ENCODE measurements at regions not wholly inside any gene's neighbourhood (a gene's known extent, or its start where the extent isn't known, plus 50 kb on each side); places are given as distances from the start of the nearest gene placed in this dataset.
"Not testable (repeated sequence)": the region's sequence is repeated elsewhere in the genome, so short reads cannot be mapped to it uniquely, and the experiment has no call there.

DNA sequence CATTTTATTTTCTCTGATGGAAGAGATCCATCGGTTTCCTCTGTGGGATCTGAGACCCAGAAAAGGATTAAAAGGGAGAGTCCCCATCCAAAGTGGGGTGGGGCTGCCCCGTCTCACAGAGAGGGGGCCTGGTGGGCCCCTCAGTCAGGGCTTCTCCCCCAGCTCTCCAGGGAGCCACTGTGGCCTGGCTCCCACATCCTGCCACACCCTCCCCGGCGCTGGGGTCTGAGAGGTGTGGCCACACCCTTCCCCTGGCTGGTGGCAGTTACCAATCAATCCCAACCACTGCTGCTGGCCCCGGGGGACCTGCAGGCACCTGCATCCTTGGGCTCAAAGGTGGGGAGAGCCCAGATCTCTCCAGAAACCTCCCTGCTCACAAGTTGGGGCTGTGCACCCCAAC is 161.8 kb upstream of the IQSEC1 start:
- no peak overlapping the region for H3K4me3 ChIP-seq (ENCODE audit: low read length)
- no peak overlapping the region for H3K27ac ChIP-seq (ENCODE audit: low read depth, low read length)
- Mint-ChIP-seq H3K4me1 (peaks cover 29 to 35% (median 32%) of the 10 kb centered on the region in 3 donors), H3K9me3 (no peaks in the 10 kb centered on the region), H3K4me3 (peak overlapping the region in 6 of 7 donors; percentile 30 to 85 (median 56)), H3K27me3 (peaks cover 4 to 23% of the 10 kb centered on the region in 2 donors), H3K36me3 (no peaks in the 10 kb centered on the region), H3K27ac (peak overlapping the region in 6 of 8 donors; percentile 39 to 84 (median 72))
- CTCF ChIA-PET = interaction anchor here (1.3 kb wide), 1 partner anchor 34 kb away, joined by 3 read pairs; no protein-coding TSS in a partner anchor
- H3K4me1 ChIP-seq (ENCODE audit: insufficient read depth, low read length) = peaks cover 28% of the 10 kb centered on the region
- H3K36me3 ChIP-seq (ENCODE audit: insufficient read depth, low read length) = no peaks in the 10 kb centered on the region
- peak in 1 of 5 donors; percentile 13 for DNase-seq
- POLR2A ChIA-PET = no interaction called here
- H3K9me3 ChIP-seq (ENCODE audit: low read length) = no peaks in the 10 kb centered on the region
- H3K27me3 ChIP-seq (ENCODE audit: insufficient read depth, low read length, poor library complexity, severe bottlenecking) = no peaks in the 10 kb centered on the region

DNA sequence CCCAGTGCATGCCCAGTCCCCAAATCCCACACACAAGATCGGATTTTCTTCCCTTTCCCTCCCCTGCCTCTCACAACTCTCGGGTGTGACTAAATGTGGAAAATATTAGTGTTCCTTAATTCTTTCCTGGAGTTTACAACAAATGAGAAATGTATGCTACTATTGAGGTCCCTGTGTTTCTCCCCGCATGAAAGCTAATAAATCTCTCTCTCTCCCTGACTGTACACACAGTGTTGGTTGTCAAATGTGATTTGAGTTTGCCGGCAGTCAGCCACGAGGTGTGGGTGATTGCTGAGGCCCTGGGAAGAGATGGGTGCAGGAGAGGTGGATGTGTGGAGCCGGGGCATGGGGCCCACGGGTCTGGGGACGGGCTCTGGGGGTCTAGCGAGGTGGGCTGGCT is 161.4 kb upstream of the IQSEC1 start:
- peaks cover 4 to 23% of the 10 kb centered on the region in 2 donors for H3K27me3 Mint-ChIP-seq
- H3K4me3 Mint-ChIP-seq = peak overlapping the region; percentile 30 to 85 (median 59)
- peaks cover 29 to 35% (median 32%) of the 10 kb centered on the region in 3 donors for H3K4me1 Mint-ChIP-seq
- Histone ChIP-seq H3K27ac (ENCODE audit: low read depth, low read length) (no peak overlapping the region), H3K9me3 (ENCODE audit: low read length) (no peaks in the 10 kb centered on the region), H3K36me3 (ENCODE audit: insufficient read depth, low read length) (no peaks in the 10 kb centered on the region), H3K4me1 (ENCODE audit: insufficient read depth, low read length) (peaks cover 28% of the 10 kb centered on the region), H3K4me3 (ENCODE audit: low read length) (no peak overlapping the region), H3K27me3 (ENCODE audit: insufficient read depth, low read length, poor library complexity, severe bottlenecking) (no peaks in the 10 kb centered on the region)
- no peaks in the 10 kb centered on the region for H3K9me3 Mint-ChIP-seq
- H3K27ac Mint-ChIP-seq = peak overlapping the region in 6 of 8 donors; percentile 39 to 89 (median 72)
- POLR2A ChIA-PET = no interaction called here
- no peak for DNase-seq
- no peaks in the 10 kb centered on the region for H3K36me3 Mint-ChIP-seq
- CTCF ChIA-PET = interaction anchor here (1.3 kb wide), 1 partner anchor 34 kb away, joined by 3 read pairs; no protein-coding TSS in a partner anchor

DNA sequence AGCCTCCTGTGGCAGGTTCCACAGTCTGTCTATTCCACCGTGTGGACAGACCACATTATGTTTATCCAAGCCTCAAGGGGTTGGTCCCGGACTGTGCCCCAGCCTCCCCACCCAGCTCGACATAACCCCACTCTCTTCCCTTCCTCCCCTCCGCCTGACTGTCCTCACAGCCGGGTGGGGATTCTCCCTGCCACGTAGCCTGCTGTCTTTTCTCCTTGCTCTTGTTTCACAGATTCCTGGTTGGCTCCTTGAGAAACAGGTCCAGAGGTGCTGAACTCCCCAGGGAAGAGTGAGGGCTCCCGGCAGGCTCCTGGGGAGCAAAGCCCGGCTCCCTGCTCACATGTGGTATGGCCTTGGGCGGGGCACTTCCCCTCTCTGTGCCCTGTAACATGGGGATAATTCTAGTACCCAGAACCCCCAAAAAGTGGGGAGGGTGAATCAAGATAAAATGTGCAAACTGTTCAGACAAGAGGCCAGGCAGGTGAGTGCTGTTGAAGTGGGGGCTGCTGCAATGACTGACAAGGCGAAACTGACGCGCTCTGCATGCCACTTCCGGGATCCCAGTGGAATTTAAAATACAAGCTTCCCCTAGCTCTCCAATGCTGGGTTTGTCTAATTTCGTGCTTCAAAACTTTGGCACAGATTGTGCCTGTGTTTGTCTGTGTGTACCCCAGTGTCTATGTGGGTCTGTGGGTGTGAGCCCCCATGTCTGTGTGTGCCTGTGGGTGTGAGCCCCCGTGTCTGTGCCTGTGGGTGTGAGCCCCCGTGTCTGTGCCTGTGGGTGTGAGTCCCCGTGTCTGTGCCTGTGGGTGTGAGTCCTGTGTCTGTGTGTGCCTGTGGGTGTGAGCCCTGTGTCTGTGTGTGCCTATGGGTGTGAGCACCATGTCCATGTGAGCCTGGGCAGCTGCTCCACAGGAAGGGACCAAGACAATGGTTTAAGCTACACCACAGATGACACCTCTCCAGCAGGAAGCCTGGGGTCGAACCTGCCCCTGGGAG is 160.6 kb upstream of the IQSEC1 start:
- Mint-ChIP-seq H3K27me3 (peaks cover 4 to 23% of the 10 kb centered on the region in 2 donors), H3K27ac (peak overlapping the region; percentile 28 to 89 (median 72))
- POLR2A ChIA-PET = no interaction called here

DNA sequence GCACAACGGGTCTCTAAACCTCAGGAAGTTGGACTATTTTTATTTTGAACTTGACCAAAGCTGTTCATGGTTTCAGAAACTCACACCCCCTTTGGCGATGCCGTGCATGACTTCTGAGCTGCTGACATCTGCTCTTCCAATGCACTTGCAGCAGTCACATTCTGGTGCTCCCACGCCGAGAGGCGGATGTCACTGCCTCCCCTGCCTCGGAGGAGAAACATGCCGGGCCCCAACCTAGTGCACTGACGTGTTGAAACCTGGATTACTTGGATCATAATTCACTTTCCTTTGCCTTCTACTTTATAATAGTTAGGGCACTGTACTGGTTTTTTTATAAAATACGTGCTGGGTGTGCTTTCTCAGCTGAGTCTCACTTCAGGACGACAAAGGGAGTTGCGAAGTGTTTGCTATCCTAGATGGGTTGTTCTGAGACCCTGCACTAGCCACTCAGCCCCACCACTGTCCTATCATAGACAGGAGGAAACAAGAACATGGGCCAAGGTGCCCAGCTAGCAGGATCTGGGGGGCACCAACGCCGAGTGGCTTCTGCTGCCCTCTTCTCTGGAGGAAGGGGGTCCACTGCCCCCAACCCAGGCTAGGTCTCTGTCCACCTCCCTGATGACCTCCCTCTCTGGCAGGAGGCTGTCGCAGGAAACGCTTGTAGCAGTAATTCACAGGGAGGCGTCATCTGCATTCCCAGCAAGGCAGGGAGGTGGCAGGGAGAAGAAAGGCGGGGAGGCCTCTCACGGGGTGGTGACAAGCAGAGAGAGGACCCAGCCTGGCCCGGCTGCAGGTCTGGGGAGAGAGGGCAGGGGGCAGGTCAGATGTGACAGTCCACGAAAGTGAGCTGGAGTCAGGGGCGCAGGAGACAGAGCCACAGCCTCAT is 158.8 kb upstream of the IQSEC1 start:
- no peaks in the 10 kb centered on the region for H3K9me3 Mint-ChIP-seq
- no peak overlapping the region for H3K27ac Mint-ChIP-seq
- Histone ChIP-seq H3K9me3 (ENCODE audit: low read length) (no peaks in the 10 kb centered on the region), H3K4me1 (ENCODE audit: insufficient read depth, low read length) (peaks cover 28% of the 10 kb centered on the region), H3K36me3 (ENCODE audit: insufficient read depth, low read length) (no peaks in the 10 kb centered on the region), H3K27ac (ENCODE audit: low read depth, low read length) (no peak overlapping the region), H3K4me3 (ENCODE audit: low read length) (no peak overlapping the region), H3K27me3 (ENCODE audit: insufficient read depth, low read length, poor library complexity, severe bottlenecking) (no peaks in the 10 kb centered on the region)
- no peak for DNase-seq
- H3K4me1 Mint-ChIP-seq = peaks cover 29 to 35% (median 32%) of the 10 kb centered on the region in 3 donors
- CTCF ChIA-PET = no interaction called here
- no peaks in the 10 kb centered on the region for H3K36me3 Mint-ChIP-seq
- no peak overlapping the region for H3K4me3 Mint-ChIP-seq
- H3K27me3 Mint-ChIP-seq = peaks cover 4 to 17% of the 10 kb centered on the region in 2 donors
- POLR2A ChIA-PET = no interaction called here

More for the DNA sequence above, 160.6 kb upstream of the IQSEC1 start:
- H3K9me3 Mint-ChIP-seq = no peaks in the 10 kb centered on the region
- peak; percentile 8 to 74 (median 35) for DNase-seq
- peaks cover 29 to 35% (median 32%) of the 10 kb centered on the region in 3 donors for H3K4me1 Mint-ChIP-seq
- Histone ChIP-seq H3K36me3 (ENCODE audit: insufficient read depth, low read length) (no peaks in the 10 kb centered on the region), H3K9me3 (ENCODE audit: low read length) (no peaks in the 10 kb centered on the region), H3K27me3 (ENCODE audit: insufficient read depth, low read length, poor library complexity, severe bottlenecking) (no peaks in the 10 kb centered on the region), H3K4me3 (ENCODE audit: low read length) (no peak overlapping the region), H3K4me1 (ENCODE audit: insufficient read depth, low read length) (peaks cover 28% of the 10 kb centered on the region), H3K27ac (ENCODE audit: low read depth, low read length) (no peak overlapping the region)
- H3K36me3 Mint-ChIP-seq = no peaks in the 10 kb centered on the region
- peak overlapping the region; percentile 41 to 85 (median 68) for H3K4me3 Mint-ChIP-seq
- CTCF ChIA-PET = no interaction called here

DNA sequence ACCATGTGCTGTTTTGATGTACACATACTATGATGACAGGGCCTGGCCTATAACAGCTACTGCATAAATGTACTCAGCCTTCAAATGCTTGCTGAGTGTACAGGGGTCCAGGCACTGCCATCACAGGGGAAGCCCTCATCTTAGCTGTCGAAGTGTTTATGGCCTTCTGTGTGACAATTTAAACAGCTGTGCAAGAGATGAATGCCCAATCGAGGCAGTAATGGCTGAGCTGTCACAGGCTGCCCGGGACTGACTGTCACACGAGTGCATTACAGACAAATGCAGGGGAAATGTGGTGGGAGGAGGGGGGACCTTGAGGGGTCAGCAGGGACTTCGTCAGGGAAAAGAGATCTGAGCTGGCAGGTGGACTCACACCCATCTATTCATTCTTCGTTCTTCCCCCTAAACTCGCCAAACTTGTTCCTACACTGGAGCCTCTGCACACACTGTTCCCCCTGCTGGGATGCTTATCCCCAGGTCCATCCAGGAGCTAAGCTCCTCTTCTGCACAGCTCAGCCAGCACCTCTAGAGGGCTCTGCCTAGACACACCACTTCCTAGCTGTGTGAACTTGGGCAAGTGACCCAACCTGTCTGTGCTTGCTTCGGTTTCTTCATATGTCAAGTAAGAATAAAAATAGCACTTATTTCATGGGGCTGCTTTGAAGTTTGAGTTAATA is 156.2 kb upstream of the IQSEC1 start:
- no peak overlapping the region for H3K4me3 Mint-ChIP-seq
- peak overlapping the region in 1 of 8 donors; percentile 45 for H3K27ac Mint-ChIP-seq
- no peak for DNase-seq

DNA sequence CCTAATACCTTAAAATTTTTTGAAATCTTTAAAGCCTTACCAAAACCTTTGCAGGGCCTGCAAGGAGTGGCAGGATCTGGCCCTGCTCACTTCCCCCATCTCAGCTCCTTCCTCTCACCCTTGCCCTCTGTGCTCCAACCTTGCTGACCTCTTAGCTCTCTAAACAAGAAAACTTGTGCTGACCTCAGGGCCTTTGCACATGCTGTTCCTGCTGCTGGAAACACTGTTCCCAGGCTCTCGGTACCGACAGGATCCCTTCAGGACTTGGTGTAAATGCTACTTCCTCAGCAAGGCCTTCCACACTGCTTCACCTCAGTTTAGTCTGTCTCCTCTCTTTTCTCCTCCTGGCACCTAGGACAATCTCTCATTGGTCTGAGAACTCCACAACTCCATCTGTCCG is 155.4 kb upstream of the IQSEC1 start:
- Mint-ChIP-seq H3K36me3 (no peaks in the 10 kb centered on the region), H3K4me3 (no peak overlapping the region), H3K27me3 (peaks cover 0 to 7% of the 10 kb centered on the region in 2 donors), H3K4me1 (peaks cover 5 to 9% (median 6%) of the 10 kb centered on the region in 3 donors), H3K9me3 (no peaks in the 10 kb centered on the region), H3K27ac (no peak overlapping the region)
- ChIA-PET CTCF (no interaction called here), POLR2A (no interaction called here)
- Histone ChIP-seq H3K4me3 (ENCODE audit: low read length) (no peak overlapping the region), H3K27me3 (ENCODE audit: insufficient read depth, low read length, poor library complexity, severe bottlenecking) (no peaks in the 10 kb centered on the region), H3K4me1 (ENCODE audit: insufficient read depth, low read length) (peaks cover 5% of the 10 kb centered on the region), H3K36me3 (ENCODE audit: insufficient read depth, low read length) (no peaks in the 10 kb centered on the region), H3K9me3 (ENCODE audit: low read length) (no peaks in the 10 kb centered on the region), H3K27ac (ENCODE audit: low read depth, low read length) (no peak overlapping the region)
- DNase-seq = no peak

More for the DNA sequence above, 156.2 kb upstream of the IQSEC1 start:
- H3K27ac ChIP-seq (ENCODE audit: low read depth, low read length) = no peak overlapping the region
- no peaks in the 10 kb centered on the region for H3K27me3 ChIP-seq (ENCODE audit: insufficient read depth, low read length, poor library complexity, severe bottlenecking)
- H3K27me3 Mint-ChIP-seq = peaks cover 3 to 12% of the 10 kb centered on the region in 2 donors
- no peaks in the 10 kb centered on the region for H3K9me3 Mint-ChIP-seq
- H3K9me3 ChIP-seq (ENCODE audit: low read length) = no peaks in the 10 kb centered on the region
- no peaks in the 10 kb centered on the region for H3K36me3 ChIP-seq (ENCODE audit: insufficient read depth, low read length)
- ChIA-PET POLR2A (no interaction called here), CTCF (interaction anchor here (0.8 to 0.9 kb wide), 2 partner anchors 24 to 57 kb away, joined by 3 read pairs; no protein-coding TSS in a partner anchor)
- peaks cover 13% of the 10 kb centered on the region for H3K4me1 ChIP-seq (ENCODE audit: insufficient read depth, low read length)
- H3K36me3 Mint-ChIP-seq = no peaks in the 10 kb centered on the region
- peaks cover 13 to 17% (median 15%) of the 10 kb centered on the region in 3 donors for H3K4me1 Mint-ChIP-seq
- no peak overlapping the region for H3K4me3 ChIP-seq (ENCODE audit: low read length)

DNA sequence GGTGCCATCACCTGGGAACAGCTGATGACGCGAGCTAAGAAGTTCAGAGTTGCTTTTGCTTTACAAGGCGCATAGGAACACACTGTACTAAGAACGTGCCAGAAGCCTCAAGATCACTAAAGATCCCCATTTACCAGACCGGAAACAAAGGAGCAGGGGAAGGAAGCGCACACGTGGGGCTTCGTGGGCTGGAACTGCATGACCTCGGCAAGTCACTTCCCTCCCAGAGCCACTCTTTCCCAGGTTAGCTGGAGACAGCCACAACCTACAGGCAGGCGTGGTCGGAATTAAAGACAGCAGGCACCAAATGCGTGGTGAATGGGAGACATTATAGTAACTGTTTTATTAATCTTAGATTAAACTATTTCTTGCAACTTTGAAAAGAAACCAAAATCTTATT is 154.9 kb upstream of the IQSEC1 start:
- POLR2A ChIA-PET; H3K36me3 Mint-ChIP-seq; H3K4me3 ChIP-seq (ENCODE audit: low read length); H3K36me3 ChIP-seq (ENCODE audit: insufficient read depth, low read length); H3K4me1 Mint-ChIP-seq; H3K4me3 Mint-ChIP-seq; H3K4me1 ChIP-seq (ENCODE audit: insufficient read depth, low read length); H3K9me3 Mint-ChIP-seq; CTCF ChIA-PET; H3K9me3 ChIP-seq (ENCODE audit: low read length); H3K27me3 Mint-ChIP-seq; DNase-seq; H3K27me3 ChIP-seq (ENCODE audit: insufficient read depth, low read length, poor library complexity, severe bottlenecking); H3K27ac ChIP-seq (ENCODE audit: low read depth, low read length); H3K27ac Mint-ChIP-seq: not testable (repeated sequence)

All from CD8-positive, alpha-beta memory T cell (primary cell).